NCI-H1417 treated with DMSO at 0.1 percent for 48 hours (cell line): ENCODE measurements at regions not wholly inside any gene's neighbourhood (a gene's known extent, or its start where the extent isn't known, plus 50 kb on each side); places are given as distances from the start of the nearest gene placed in this dataset.
"Not testable (repeated sequence)": the region's sequence is repeated elsewhere in the genome, so short reads cannot be mapped to it uniquely, and the experiment has no call there.

ENCODE experiments used
- DNase-seq: peaks from one replicate; lab custom pipeline; 2025; lab: John Stamatoyannopoulos, UW

DNA sequence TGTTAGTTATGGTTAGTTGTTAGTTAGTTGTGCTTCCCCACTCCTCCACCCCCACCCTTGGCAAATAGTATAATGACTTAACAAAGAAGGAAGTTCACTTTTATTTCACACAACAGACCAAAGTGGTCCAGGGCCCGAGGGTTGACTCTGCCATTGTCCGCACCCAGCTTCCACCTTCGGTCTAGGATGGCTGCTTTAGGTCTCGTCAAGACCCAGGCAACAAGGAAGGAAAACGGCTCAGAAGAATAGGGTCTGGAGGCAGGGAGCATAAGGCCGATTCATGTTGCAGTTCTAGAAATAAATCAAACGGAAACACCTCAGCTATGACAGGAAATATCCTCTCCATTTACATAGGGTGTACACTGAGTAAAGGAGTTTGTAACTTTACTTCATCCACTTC, 206.0 kb upstream of the CXCR4 start:
- DNase-seq, result no peak

DNA sequence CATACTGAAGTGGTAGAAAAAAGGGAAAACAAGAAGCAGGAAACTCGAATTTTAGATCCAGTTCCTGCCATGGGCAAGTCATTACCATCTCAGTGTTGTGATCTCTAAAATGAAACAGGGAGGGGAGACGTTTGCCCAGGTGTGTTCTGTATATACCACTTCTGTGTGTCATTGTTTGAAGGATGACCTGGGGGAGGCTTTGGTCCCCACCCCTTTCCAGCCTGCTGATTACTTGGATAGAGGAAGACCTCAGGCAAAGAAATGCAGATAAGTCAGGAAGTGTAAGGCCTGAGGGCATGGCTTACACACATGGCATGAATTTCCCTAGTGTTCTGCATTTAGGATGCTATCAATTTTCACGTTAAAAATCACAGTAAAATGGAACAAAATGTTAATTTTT, 205.2 kb upstream of the CXCR4 start:
- DNase-seq, result no peak

DNA sequence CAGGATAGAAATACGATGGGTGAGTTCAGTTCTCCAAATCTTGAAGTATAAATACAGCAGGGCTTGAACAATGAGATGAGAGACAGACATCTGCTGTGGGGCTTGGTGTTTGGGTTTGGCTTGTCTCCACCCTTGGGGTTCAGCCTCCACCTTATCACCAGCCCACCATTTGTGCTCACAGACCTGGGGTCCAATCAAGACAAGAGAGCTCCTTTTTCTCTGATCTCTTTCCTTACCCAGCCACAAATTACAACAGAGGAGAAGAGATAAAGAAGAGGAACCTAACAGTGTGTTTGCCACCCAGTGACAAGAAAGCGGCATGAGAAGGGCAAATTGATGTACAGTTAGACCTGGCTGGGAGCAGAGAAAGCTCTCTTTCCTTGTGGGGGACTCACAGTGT, 204.5 kb upstream of the CXCR4 start:
- no peak for DNase-seq

DNA sequence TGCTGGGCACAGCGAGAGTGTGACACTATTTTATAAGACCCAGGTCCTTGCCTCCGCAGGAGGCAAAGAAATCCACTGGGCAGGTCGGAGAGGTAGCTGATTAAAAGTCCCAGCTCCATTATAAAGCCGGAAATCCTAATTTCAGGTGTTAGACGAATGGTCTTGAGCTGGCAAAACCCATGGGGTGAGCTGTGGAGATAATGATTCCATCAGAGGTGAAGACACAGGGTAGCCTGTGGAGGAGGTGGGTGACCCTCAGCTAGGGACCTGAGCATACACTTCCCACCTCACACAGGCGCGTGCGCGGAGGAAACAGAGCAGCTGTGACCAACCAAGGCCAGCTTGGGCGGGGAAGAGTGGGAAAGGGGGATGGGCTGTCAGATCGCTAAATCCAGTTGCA, 201.7 kb upstream of the CXCR4 start:
- no peak for DNase-seq

DNA sequence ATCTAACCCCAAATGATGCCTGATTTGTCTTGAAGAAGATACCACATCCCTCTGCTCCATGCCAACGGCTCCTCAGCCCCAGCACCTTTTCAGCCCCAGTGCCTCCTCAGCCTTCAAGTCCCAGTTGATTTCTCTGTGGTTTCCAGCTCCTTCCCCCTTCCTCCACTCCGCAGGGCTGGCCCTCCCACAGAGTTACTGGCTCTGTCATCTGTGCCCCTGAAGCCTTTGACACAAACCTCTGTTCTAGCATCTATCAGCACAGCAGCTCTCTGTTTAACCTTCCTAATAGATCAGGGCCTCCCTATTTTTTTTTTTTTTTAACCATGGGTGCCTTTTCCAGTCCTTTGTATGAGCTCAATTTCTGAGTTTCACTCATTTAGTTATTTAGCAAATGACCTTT, 201.3 kb upstream of the CXCR4 start:
- DNase-seq, result no peak

DNA sequence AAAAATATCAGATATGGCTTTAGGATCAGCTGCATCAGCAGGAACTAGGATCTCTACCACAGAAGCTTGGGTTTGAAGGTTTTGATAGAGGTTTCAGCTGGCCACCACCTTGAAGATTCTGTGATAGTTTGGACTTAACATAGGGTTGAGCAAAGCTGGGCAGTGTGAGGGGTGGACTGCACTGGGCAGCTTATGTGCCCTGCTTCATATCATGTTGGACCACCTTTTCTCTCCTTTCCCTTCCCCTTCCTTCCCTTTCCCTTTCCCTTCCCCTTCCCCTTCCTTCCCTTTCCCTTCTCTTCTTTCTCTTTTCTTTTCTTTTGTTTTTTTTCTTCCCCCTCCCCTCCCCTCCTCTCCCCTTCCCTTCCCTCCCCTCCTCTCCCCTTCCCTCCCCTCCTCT, 196.3 kb upstream of the CXCR4 start:
- DNase-seq, result no peak

DNA sequence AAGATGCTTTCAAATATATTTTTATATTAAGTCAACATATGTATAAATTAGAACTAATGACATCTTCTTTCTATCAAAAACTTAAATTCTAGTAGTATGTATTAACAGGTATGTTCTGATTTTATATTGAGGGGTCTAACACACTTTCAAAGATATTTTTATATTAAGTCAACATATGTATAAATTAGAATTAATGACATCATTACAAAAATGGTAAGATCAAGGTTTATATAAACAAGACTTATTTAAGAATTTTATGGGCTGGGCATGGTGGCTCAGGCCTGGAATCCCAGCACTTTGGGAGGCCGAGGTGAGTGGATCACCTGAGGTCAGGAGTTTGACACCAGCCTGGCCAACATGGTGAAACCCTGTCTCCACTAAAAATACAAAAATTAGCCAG, 194.6 kb upstream of the CXCR4 start:
- not testable (repeated sequence) for DNase-seq

DNA sequence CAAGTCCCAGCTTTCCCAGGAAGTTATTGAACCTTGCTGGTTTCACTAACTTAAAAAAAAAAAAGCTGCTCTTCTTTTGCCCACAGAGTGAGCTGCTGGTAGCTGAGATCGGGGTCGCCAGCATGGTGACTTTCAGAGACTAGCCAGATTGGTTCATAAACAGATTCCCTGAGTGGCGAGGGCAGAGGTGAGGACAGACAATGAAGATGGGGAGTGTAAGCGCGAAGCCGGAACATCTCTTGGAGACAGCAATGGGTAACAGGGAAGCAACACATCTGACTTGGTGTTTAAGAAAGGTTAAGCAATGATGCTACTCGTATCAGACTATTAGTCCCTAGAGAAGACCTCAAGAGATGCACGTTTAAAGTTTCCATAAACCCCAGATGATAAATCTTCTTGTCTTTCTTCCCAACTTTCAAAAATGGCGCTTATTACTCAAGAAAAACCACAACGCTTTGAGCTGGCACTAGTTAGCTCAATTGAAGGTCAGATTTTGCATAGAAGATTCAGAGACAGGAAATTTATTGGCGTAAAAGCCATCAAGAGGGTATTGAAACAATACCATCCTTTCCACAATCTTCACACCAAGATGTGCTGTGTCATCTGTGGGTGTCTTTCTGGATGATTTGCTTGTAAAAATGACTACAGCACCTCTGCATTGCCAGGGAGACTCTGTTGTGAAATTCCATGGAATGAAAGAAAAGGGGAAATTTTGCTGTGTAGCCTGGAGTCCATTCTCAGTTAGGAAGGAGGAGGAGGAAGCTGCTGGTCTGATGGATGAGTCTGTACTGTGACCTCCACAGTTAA, 193.1 kb upstream of the CXCR4 start:
- DNase-seq, result no peak

DNA sequence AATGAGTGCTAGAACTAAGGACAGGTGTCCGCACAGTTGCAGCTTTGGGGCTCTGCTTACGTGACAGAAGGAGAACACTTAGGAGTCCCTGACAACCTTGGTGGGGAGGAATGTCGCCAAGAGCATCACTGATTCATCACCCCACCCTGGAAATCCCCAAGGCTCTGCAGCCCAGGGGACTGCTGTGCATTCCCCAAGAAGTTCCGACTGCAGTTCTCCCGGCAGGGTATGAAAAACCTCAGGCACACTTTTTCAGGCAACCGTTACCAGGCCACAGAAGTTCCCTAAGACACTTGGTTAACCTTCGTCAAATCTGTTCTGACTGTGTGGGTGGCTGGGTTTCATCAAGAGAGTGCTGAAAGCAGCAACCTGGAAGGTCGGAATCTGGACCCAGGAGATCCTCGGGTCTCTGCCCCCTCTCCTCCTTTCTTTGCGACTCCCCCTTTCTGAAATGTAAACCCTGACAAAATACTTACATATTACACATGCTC, 192.1 kb upstream of the CXCR4 start:
- no peak for DNase-seq

DNA sequence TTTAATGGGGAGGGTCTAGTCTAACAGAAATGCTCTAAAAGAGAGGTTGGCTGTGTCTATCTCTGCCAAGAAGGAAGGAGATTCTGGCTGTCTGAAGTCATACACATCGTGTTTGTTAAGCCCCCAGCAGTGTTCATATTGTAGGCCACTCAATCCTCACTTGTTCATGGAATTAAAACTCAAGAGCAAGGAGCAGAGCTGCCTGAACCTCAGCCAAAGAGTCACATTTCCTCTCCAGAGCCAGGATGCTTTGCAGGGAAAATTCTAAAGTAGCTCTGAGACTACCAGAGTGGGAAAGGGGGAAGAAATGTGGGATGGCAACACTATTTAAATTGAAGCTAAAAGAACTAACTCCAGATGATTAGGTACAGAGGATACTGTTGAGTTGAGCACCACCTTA, 190.7 kb upstream of the CXCR4 start:
- no peak for DNase-seq

DNA sequence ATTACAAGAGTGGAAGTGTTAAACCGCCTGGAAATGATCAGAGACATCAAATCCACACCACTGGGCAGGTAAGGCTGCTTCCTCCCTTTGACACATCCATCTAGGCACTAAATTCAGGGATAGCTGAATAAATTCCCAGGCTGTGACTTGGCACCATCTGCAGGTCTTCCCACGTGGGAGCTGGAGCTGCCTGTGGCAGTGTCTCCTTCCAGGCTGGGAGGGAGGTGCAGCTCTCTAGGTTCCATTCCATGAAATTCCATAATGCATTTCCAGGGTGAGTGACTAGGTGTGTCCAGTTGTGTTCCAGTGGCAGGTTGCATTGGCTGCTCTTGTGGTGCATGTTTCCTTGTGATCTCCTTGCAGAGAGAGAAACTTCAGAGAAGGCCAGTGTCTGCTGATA, 188.9 kb upstream of the CXCR4 start:
- no peak for DNase-seq

DNA sequence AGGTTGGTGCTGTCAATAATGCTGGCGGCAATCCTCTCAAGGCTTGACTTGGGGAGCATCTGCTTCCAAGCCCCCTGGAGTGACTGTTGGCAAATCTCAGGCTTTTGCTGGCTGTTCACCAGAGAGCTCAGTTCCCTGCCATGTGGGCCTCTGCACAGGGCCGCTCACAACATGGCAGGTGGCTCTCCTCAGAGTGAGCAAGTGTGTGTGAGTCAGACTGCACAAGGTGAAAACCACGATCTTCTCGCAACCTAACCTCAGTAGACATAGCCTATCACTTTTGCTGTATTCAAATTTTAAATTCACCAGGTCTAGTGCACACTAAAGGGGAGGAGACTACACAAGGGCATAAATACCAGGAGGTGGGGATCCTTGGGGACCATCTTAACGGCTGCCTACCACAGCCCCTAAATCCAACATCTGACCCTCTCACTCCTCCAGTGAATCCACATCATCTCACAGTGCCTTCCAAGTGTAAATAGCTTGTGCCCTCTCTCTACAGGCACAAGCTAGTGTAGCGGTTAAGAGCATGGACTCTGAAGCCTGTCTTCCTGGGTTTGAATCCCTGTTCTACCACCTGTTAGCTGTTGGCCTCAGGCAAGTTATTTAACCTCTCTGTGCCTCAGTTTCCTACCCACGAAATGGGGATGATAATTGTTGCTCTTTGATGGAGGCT, 187.7 kb upstream of the CXCR4 start:
- DNase-seq, result no peak

DNA sequence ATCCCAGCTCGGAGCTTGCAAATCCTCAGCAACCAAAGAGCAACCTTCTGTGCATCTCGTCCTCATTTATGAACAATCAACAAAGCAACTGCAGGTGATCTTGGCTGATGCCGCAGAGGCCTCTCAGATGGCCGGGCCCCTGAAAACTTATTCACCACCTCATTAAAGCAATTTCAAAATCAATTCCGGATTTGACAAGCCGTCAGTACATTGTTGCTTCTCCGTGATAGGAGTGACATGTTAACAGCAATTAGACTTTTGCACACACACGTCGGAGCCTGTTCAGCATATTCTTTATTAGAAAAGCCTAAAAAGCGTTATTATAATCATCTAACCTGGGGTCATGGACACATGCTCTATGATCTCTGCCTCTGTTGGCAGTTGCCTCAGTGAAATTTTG, 183.1 kb upstream of the CXCR4 start:
- no peak for DNase-seq

DNA sequence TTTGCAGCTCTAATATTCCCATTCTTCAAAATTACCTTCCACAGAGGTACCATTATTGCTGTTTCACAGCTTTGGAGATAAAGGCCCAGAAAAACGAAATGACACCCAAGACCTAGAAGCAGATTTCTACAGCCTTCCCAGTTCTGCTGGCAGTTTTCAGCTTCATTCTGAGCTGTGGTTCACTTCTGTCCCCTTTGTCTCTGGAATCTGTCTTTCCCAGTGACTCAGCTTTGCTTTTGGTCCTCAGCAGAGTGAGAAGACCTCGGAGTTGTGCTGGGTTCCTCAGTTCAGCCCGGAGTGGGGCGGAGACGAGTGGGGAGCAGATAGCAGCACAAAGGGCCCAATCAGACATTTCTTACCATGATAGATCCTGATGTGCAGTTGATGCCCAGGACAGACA, 180.7 kb upstream of the CXCR4 start:
- DNase-seq, result no peak

DNA sequence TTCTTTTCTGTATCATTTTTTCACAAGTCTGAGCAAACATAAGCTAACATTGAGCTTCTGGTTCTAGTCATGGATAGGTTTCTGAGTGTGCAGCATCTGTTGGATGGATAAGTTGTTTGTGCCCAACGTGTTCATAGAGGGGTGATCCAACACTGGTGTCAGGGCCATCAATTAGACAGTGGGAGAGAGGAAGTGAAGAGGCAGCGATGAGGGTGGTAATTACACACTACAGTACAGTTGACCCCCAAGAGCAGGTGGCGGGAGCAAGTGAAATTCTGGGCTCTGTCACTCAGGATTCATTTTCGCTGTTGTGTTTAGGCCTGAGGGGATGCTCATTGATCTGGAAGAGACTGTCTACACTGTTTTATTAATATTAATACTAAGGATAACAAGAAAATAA, 180.0 kb upstream of the CXCR4 start:
- peak; percentile 67 for DNase-seq

DNA sequence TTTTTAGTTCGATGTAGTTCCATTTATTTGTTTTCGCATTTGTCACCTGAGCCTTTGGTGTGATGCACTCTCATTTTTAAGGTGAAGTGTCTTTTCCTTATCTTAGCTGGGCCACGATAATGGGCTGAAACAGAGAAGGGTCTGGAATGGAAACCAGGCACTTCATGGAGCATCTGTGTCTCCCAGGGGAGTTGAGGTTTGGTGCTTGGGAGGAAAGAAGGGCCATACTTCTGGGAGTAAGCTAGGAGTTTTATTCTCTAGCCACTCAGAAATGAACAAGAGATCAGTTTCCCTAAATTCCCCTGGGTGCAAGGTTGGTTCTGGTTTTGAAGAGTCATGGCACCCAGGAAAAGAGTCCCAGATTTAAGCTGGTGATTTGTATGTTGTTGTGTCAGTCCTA, 179.4 kb upstream of the CXCR4 start:
- no peak for DNase-seq

DNA sequence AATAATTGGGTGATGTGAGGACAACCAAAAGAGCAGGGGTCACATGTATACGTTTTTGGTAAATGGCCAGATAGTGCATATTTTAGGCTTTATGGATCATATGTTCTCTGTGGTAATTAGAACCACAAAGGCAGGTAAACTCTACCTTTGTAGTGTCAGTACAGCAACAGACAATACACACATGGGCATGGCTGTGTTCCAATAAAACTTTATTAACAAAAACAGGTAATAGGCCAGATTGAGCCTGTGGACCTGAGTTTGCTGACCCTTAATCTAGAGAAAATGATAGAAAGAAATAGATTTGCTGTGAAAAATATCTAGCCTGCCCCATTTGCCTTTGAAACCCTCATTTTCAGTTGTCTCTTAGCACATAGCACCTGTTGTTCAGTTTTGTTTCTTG, 177.2 kb upstream of the CXCR4 start:
- DNase-seq, result no peak

DNA sequence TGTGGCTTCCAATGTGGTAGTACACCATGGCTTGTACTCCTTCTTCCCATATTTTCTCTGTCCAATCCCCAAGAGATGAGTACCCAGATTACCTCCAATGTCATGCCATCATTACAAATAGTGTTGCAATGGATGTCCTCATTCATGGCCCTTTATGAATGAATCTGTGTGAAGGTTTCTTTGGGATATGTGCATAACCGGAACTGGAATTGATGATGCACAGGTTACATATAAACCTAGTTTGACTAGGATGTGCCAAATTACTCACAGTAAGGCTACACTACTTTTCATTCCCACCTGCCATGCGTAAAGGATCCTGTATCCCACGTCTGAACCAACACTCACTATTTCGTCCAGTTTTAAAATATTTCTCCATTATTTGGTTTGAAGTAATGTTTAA, 173.9 kb upstream of the CXCR4 start:
- no peak for DNase-seq

DNA sequence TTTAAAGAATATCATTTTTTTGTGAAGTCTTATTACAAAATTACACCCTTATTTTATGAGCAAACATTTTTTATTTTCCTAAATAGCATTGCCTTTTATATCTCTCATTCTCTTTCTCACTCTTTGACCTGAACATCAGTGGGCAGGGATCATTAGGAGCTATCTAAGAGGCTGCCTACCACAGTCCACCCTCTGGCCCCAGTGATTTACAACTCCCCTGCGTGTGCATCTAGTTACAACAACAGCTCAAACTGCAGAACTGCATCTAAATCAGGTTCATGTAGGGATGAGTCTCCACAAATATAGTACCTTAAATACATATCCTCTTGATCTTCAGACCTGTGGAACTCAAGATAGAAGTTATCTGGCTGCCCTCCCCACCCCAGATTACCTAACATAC, 172.4 kb upstream of the CXCR4 start:
- no peak for DNase-seq

DNA sequence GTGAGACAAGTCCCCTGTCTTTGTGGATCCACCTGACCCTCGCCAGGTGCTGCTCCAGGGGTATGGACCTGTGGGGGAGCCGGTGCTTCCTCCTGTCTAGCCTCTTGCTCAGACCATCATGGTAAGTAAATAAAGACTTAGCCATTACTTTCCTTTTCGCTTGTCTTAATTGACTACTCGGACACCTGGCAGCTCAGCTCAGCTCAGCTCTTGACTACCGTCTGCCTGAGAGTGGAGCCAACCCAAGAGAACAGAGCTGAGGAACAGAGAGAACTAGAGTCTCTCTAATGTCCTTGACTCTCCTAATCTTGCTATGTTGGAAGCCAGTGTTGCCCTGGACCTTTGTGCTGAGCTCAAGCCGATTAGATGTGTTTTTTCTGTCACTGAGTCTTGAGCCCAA, 170.3 kb upstream of the CXCR4 start:
- no peak for DNase-seq

DNA sequence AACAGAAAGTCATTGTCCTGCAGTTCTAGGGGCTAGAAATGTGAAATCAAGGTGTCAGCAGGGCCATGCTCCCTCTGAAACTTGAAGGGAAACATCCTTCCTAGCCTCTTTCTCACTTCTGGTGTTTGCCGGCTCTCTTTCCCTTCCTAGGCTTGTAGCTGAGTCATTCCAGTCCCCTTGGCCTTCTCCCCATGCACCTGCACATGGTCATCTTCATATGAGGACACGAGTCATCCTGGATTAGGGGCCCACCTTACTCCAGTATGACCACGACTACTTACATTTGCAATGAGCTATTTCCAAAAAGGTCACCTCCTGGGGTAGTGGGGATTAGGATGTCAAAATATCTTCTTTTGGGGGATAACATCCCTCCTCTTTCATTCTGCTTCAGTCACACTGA, 168.5 kb upstream of the CXCR4 start:
- DNase-seq, result no peak

DNA sequence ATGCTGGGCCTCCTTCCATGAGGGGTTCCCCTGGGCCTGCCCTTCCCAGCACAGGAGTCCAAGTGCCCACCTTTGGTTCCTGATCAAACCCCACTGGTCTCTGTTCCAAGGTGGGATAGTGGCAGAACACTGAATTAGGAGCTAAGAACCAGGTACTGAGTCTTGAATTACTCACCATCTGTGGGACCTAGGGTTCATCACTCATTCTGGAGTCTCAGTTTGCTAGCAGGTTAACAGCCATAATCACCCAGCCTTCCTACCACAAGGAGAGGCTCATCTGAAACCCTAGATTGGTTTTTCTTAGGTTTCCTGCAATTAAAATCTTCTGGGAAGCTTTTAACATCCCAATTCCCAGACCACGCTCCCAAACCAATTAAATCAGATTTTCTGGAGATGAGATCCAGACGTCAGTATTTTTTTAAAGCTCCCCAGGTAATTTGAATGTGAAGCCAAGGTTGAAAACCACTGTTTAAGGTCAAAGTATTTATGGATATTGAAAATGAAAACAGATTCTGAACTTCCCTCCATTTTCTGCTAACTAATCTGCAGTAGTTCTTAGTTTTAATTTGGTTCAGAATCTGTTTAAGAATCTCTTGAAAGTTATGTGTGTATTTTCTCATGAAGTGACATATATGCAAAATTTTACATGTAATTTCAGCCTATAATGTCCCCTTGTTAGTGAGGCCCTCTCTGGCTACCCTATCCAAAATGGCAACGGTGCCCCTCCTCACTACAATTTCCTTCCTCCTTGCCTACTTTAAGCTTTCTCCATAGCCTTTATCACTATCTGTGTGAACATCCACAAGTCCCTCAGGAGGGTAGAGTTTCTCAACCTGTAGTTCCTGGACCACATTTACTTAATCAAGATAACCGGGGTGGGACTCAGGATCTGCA, 166.5 kb upstream of the CXCR4 start:
- DNase-seq, result no peak

DNA sequence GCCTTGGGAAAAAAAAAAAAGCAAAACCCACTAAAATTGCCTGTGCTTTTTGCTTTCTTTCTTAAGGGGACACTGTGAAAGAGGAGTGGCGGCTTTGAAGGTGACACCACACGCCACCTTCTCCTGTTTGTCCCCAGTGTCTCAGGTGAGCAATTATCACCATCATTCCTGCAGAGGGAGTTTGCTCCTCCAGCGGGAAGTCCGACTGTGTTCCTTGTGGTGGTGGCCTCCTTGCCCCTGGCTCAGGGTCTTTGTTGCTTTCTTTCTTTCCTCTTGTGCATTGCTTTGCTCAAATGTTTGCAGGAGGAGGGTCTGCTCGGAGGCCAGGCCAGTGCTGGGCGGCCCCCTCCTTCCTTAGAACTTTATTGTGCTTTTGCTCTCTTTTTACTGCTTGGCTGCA, 164.3 kb upstream of the CXCR4 start:
- DNase-seq, result no peak
